ENCODE measurements at regions not wholly inside any gene's neighbourhood (a gene's known extent, or its start where the extent isn't known, plus 50 kb on each side); places are given as distances from the start of the nearest gene placed in this dataset.

- DNase-seq: no peak
- Mint-ChIP-seq H3K27me3 (peaks cover 6% of the 10 kb centered on the region), H3K27ac (no peak overlapping the region), H3K4me1 (no peaks in the 10 kb centered on the region), H3K4me3 (no peak overlapping the region), H3K9me3 (ENCODE audit: insufficient read depth) (peaks cover 7% of the 10 kb centered on the region)
- no peaks in the 10 kb centered on the region for H3K27me3 ChIP-seq (replicated peaks in 1 of 4; ENCODE audit: control extremely low read depth in 1 of 4, control insufficient read depth in 3 of 4, insufficient read depth in 4 of 4, low read length in 3 of 4)
- no peak for TF ChIP-seq EZH2 (IDR thresholded peaks at IDR 0.05; ENCODE audit: borderline replicate concordance, insufficient read depth, low read depth, low read length, poor library complexity, severe bottlenecking)
- TF ChIP-seq, protein P1, sequence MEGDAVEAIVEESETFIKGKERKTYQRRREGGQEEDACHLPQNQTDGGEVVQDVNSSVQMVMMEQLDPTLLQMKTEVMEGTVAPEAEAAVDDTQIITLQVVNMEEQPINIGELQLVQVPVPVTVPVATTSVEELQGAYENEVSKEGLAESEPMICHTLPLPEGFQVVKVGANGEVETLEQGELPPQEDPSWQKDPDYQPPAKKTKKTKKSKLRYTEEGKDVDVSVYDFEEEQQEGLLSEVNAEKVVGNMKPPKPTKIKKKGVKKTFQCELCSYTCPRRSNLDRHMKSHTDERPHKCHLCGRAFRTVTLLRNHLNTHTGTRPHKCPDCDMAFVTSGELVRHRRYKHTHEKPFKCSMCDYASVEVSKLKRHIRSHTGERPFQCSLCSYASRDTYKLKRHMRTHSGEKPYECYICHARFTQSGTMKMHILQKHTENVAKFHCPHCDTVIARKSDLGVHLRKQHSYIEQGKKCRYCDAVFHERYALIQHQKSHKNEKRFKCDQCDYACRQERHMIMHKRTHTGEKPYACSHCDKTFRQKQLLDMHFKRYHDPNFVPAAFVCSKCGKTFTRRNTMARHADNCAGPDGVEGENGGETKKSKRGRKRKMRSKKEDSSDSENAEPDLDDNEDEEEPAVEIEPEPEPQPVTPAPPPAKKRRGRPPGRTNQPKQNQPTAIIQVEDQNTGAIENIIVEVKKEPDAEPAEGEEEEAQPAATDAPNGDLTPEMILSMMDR (IDR thresholded peaks at IDR 0.05): no peak
- 100% methylated on average over 4 of the region's 4 CpGs for WGBS (ENCODE audit: insufficient coverage)
- intact Hi-C loops (cut with micrococcal nuclease): no loop called here
- no peaks in the 10 kb centered on the region for H3K36me3 ChIP-seq (replicated peaks in 1 of 2; ENCODE audit: control extremely low read depth in 1 of 2, control insufficient read depth in 1 of 2, extremely low read depth in 1 of 2, insufficient read depth in 2 of 2, low read length in 1 of 2)
- CTCF ChIA-PET: no interaction called here
- H3K4me2 ChIP-seq (replicated peaks; ENCODE audit: low read depth, low read length, poor library complexity, severe bottlenecking): no peak overlapping the region
- H3K9me3 ChIP-seq (ENCODE audit: control extremely low read depth in 1 of 3, control insufficient read depth in 2 of 3, insufficient read depth in 1 of 3, low read length in 2 of 3): peaks cover 0 to 15% (median 0%) of the 10 kb centered on the region in 3 donors
- H3K79me2 ChIP-seq (ENCODE audit: control insufficient read depth, insufficient read depth, low read length): no peaks in the 10 kb centered on the region
- POLR2A ChIA-PET: interaction anchor here (0.6 kb wide), 1 partner anchor 93 kb away, joined by 3 read pairs; no protein-coding TSS in a partner anchor
- no peak overlapping the region for H3K9ac ChIP-seq (ENCODE audit: low read length)
- no peak for ATAC-seq (ENCODE audit: low read depth)
- no peaks in the 10 kb centered on the region for H4K20me1 ChIP-seq (ENCODE audit: control insufficient read depth, insufficient read depth, low read length, poor library complexity, severe bottlenecking)
- H2AFZ ChIP-seq (ENCODE audit: insufficient read depth, low read depth, low read length, poor library complexity, severe bottlenecking): no peak overlapping the region
- no peaks in the 10 kb centered on the region for H3K4me1 ChIP-seq (ENCODE audit: control insufficient read depth in 2 of 2, insufficient read depth in 2 of 2, low read length in 2 of 2)
- no peak overlapping the region for H3K4me3 ChIP-seq (ENCODE audit: control extremely low read depth in 1 of 5, extremely low read depth in 1 of 5, insufficient read depth in 1 of 5, low read depth in 2 of 5, low read length in 4 of 5)
- no peak overlapping the region for H3K27ac ChIP-seq (ENCODE audit: low read length in 2 of 2)
Observed at GRCh38 chr4:38278255-38278654, 318.1 kb downstream of the PTTG2 start.

DNA sequence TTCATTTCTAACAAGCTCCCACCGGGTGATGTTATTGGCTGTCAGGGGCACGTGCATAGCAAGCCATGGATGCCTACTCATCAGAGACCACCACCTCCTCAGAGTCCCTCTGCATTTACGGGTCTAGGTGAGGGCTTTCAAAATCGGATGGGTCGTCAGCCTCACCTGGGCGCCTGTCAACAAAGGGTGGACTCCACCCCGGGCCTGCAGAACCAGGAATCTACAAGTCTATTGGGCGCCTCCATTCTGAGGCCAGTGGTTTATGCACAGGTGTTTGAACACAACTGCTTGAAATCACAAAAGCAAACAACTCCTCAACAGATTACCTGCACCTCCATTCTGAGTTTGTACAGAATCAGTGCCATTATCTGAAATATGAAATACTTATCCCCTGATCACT lies 318.9 kb downstream of the PTTG2 start:
- Mint-ChIP-seq H3K27ac (no peak overlapping the region), H3K9me3 (ENCODE audit: insufficient read depth) (peaks cover 7% of the 10 kb centered on the region), H3K4me1 (no peaks in the 10 kb centered on the region), H3K4me3 (no peak overlapping the region), H3K27me3 (peaks cover 6% of the 10 kb centered on the region)
- TF ChIP-seq EZH2 (IDR thresholded peaks at IDR 0.05; ENCODE audit: borderline replicate concordance, insufficient read depth, low read depth, low read length, poor library complexity, severe bottlenecking): no peak
- TF ChIP-seq, protein P1 (IDR thresholded peaks at IDR 0.05): no peak
- no peaks in the 10 kb centered on the region for H3K4me1 ChIP-seq (ENCODE audit: control insufficient read depth in 2 of 2, insufficient read depth in 2 of 2, low read length in 2 of 2)
- H3K4me2 ChIP-seq (replicated peaks; ENCODE audit: low read depth, low read length, poor library complexity, severe bottlenecking): no peak overlapping the region
- H3K79me2 ChIP-seq (ENCODE audit: control insufficient read depth, insufficient read depth, low read length): no peaks in the 10 kb centered on the region
- ChIA-PET POLR2A (no interaction called here), CTCF (no interaction called here)
- no peaks in the 10 kb centered on the region for H3K27me3 ChIP-seq (replicated peaks in 1 of 4; ENCODE audit: control extremely low read depth in 1 of 4, control insufficient read depth in 3 of 4, insufficient read depth in 4 of 4, low read length in 3 of 4)
- H3K4me3 ChIP-seq (ENCODE audit: control extremely low read depth in 1 of 5, extremely low read depth in 1 of 5, insufficient read depth in 1 of 5, low read depth in 2 of 5, low read length in 4 of 5): no peak overlapping the region
- no peaks in the 10 kb centered on the region for H3K36me3 ChIP-seq (replicated peaks in 1 of 2; ENCODE audit: control extremely low read depth in 1 of 2, control insufficient read depth in 1 of 2, extremely low read depth in 1 of 2, insufficient read depth in 2 of 2, low read length in 1 of 2)
- H3K9ac ChIP-seq (ENCODE audit: low read length): no peak overlapping the region
- H3K27ac ChIP-seq (ENCODE audit: low read length in 2 of 2): no peak overlapping the region
- peaks cover 0 to 15% (median 0%) of the 10 kb centered on the region in 3 donors for H3K9me3 ChIP-seq (ENCODE audit: control extremely low read depth in 1 of 3, control insufficient read depth in 2 of 3, insufficient read depth in 1 of 3, low read length in 2 of 3)
- no peak overlapping the region for H2AFZ ChIP-seq (ENCODE audit: insufficient read depth, low read depth, low read length, poor library complexity, severe bottlenecking)
- intact Hi-C loops (cut with micrococcal nuclease): no loop called here
- DNase-seq (no peak), ATAC-seq (ENCODE audit: low read depth) (no peak)
- H4K20me1 ChIP-seq (ENCODE audit: control insufficient read depth, insufficient read depth, low read length, poor library complexity, severe bottlenecking): no peaks in the 10 kb centered on the region
- 98% methylated on average over 7 of the region's 8 CpGs for WGBS (ENCODE audit: insufficient coverage)

Data from B cell (primary cell).